Loucy (cell line): ENCODE measurements at regions not wholly inside any gene's neighbourhood (a gene's known extent, or its start where the extent isn't known, plus 50 kb on each side); places are given as distances from the start of the nearest gene placed in this dataset.

ENCODE experiments used
- CTCF ChIP-seq: fragments of 200-600 bp; sonication (generic); conservative IDR thresholded peaks from 2 replicates; pipeline ENCODE4 v1.5.1; 2014; ENCODE audit warnings: mild to moderate bottlenecking, antibody characterized with exemption, low read length
- EZH2phosphoT487 ChIP-seq: fragments of 200-600 bp; IDR thresholded peaks from 2 replicates; pipeline ENCODE4 v1.6.1; 2018; ENCODE audit warnings: antibody characterized with exemption, mild to moderate bottlenecking, moderate library complexity, borderline replicate concordance

- TF ChIP-seq CTCF (no peak), EZH2phosphoT487 (no peak)
Measured at GRCh38 chr13:104106705-104107393, 1040.6 kb upstream of the SLC10A2 start.
